Prostate gland (tissue), 2 donors: ENCODE measurements at regions not wholly inside any gene's neighbourhood (a gene's known extent, or its start where the extent isn't known, plus 50 kb on each side); places are given as distances from the start of the nearest gene placed in this dataset.

Experiments used
- POLR2A ChIP-seq: fragments of 450-650 bp; IDR thresholded peaks from one replicate; pipeline ENCODE4 v1.6.1; 2016; ENCODE audit warnings: antibody characterized with exemption, mild to moderate bottlenecking
- TF ChIP-seq, protein P1 (sequence below), 4 experiments: fragments of 200-600 bp in 2 of 4; fragments of 450-650 bp in 2 of 4; sonication (generic) in 2 of 4; IDR thresholded peaks; 1 replicate in 3 of 4; 2 replicates in 1 of 4; pipeline ENCODE4 v1.5.1; 2016 to 2019; ENCODE audit warnings: antibody characterized with exemption in 4 of 4, mild to moderate bottlenecking in 2 of 4, moderate library complexity in 2 of 4

DNA sequence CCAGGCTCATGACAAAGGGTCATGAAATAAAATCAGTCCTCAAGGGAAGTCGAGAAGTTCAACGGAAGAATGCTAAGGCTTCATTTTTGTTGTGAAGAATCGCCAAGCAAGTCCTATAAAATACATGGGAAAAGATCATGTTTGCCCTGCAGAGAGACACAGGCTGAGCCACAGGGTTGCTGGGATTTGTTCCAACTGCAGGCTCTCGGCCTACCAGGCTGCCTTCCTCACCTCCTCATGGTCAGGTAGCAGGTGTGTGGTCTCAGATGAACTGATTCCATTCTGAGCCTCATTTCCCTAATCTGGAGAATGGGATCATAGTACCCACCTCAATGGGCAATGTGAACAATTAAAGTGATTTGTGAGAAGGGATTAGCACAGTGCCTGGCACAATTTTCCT, 114.9 kb upstream of the SPATA13 start:
- no peak for TF ChIP-seq POLR2A
- TF ChIP-seq, protein P1, sequence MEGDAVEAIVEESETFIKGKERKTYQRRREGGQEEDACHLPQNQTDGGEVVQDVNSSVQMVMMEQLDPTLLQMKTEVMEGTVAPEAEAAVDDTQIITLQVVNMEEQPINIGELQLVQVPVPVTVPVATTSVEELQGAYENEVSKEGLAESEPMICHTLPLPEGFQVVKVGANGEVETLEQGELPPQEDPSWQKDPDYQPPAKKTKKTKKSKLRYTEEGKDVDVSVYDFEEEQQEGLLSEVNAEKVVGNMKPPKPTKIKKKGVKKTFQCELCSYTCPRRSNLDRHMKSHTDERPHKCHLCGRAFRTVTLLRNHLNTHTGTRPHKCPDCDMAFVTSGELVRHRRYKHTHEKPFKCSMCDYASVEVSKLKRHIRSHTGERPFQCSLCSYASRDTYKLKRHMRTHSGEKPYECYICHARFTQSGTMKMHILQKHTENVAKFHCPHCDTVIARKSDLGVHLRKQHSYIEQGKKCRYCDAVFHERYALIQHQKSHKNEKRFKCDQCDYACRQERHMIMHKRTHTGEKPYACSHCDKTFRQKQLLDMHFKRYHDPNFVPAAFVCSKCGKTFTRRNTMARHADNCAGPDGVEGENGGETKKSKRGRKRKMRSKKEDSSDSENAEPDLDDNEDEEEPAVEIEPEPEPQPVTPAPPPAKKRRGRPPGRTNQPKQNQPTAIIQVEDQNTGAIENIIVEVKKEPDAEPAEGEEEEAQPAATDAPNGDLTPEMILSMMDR (IDR thresholded peaks at IDR 0.05): no peak
